ENCODE measurements at regions not wholly inside any gene's neighbourhood (a gene's known extent, or its start where the extent isn't known, plus 50 kb on each side); places are given as distances from the start of the nearest gene placed in this dataset.

DNA sequence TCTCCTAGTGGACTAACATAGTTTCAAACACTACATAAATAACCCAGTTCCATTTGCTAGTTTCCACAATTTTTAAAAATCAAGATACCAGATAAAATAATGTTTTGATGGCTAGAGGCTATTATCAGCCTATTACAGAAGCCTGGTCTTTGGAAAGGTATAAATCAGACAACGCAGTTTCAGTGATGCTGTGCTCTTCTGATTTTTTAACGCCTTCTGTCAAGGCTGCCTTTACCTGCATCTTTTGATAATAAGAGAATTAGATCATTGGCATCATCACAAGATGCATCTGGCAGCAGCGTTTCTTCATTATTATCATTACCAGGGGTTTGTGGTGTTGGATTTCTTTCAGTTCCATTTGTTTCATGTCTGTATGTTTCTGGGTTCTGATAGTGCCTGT is 268.7 kb downstream of the MTX2 start:
- TF ChIP-seq TCF4 (CRISPR knock-in tag; IDR thresholded peaks at IDR 0.05; ENCODE audit: borderline replicate concordance) (peak; percentile 42; the same call in 1 of the 2 replicates), ISL1 (CRISPR knock-in tag; IDR thresholded peaks at IDR 0.05) (no peak)
- no peak for ATAC-seq

- TF ChIP-seq TOX (CRISPR knock-in tag; IDR thresholded peaks at IDR 0.05; ENCODE audit: borderline replicate concordance) (no peak), ARNTL (CRISPR knock-in tag; IDR thresholded peaks at IDR 0.05; ENCODE audit: borderline replicate concordance, low read depth) (no peak), CREB5 (CRISPR knock-in tag; IDR thresholded peaks at IDR 0.05; ENCODE audit: low read depth) (no peak), BACH2 (CRISPR knock-in tag; IDR thresholded peaks at IDR 0.05; ENCODE audit: borderline replicate concordance) (no peak), ZFP30 (CRISPR knock-in tag; IDR thresholded peaks at IDR 0.05) (no peak), ZC3H10 (CRISPR knock-in tag; IDR thresholded peaks at IDR 0.05) (no peak), ZNF70 (CRISPR knock-in tag; IDR thresholded peaks at IDR 0.05) (no peak), CSDC2 (CRISPR knock-in tag; IDR thresholded peaks at IDR 0.05) (no peak), ISL1 (CRISPR knock-in tag; IDR thresholded peaks at IDR 0.05) (no peak), GLIS3 (CRISPR knock-in tag; IDR thresholded peaks at IDR 0.05) (no peak), CSRNP3 (CRISPR knock-in tag; IDR thresholded peaks at IDR 0.05) (no peak), TCF4 (CRISPR knock-in tag; IDR thresholded peaks at IDR 0.05; ENCODE audit: borderline replicate concordance) (no peak), ZNF565 (CRISPR knock-in tag; conservative IDR thresholded peaks at IDR 0.05; ENCODE audit: low read depth) (no peak), ESRRG (CRISPR knock-in tag; IDR thresholded peaks at IDR 0.05) (no peak), RARB (CRISPR knock-in tag; IDR thresholded peaks at IDR 0.05) (no peak), ZFP3 (CRISPR knock-in tag; IDR thresholded peaks at IDR 0.05) (no peak), OSR1 (CRISPR knock-in tag; IDR thresholded peaks at IDR 0.05) (no peak)
- TF ChIP-seq, protein P1, sequence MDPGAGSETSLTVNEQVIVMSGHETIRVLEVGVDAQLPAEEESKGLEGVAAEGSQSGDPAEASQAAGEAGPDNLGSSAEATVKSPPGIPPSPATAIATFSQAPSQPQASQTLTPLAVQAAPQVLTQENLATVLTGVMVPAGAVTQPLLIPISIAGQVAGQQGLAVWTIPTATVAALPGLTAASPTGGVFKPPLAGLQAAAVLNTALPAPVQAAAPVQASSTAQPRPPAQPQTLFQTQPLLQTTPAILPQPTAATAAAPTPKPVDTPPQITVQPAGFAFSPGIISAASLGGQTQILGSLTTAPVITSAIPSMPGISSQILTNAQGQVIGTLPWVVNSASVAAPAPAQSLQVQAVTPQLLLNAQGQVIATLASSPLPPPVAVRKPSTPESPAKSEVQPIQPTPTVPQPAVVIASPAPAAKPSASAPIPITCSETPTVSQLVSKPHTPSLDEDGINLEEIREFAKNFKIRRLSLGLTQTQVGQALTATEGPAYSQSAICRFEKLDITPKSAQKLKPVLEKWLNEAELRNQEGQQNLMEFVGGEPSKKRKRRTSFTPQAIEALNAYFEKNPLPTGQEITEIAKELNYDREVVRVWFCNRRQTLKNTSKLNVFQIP (CRISPR knock-in tag; IDR thresholded peaks at IDR 0.05; ENCODE audit: borderline replicate concordance, low read depth): no peak
- TF ChIP-seq, protein P2, sequence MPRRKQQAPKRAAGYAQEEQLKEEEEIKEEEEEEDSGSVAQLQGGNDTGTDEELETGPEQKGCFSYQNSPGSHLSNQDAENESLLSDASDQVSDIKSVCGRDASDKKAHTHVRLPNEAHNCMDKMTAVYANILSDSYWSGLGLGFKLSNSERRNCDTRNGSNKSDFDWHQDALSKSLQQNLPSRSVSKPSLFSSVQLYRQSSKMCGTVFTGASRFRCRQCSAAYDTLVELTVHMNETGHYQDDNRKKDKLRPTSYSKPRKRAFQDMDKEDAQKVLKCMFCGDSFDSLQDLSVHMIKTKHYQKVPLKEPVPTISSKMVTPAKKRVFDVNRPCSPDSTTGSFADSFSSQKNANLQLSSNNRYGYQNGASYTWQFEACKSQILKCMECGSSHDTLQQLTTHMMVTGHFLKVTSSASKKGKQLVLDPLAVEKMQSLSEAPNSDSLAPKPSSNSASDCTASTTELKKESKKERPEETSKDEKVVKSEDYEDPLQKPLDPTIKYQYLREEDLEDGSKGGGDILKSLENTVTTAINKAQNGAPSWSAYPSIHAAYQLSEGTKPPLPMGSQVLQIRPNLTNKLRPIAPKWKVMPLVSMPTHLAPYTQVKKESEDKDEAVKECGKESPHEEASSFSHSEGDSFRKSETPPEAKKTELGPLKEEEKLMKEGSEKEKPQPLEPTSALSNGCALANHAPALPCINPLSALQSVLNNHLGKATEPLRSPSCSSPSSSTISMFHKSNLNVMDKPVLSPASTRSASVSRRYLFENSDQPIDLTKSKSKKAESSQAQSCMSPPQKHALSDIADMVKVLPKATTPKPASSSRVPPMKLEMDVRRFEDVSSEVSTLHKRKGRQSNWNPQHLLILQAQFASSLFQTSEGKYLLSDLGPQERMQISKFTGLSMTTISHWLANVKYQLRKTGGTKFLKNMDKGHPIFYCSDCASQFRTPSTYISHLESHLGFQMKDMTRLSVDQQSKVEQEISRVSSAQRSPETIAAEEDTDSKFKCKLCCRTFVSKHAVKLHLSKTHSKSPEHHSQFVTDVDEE (CRISPR knock-in tag; IDR thresholded peaks at IDR 0.05): no peak
- TF ChIP-seq, protein P3, sequence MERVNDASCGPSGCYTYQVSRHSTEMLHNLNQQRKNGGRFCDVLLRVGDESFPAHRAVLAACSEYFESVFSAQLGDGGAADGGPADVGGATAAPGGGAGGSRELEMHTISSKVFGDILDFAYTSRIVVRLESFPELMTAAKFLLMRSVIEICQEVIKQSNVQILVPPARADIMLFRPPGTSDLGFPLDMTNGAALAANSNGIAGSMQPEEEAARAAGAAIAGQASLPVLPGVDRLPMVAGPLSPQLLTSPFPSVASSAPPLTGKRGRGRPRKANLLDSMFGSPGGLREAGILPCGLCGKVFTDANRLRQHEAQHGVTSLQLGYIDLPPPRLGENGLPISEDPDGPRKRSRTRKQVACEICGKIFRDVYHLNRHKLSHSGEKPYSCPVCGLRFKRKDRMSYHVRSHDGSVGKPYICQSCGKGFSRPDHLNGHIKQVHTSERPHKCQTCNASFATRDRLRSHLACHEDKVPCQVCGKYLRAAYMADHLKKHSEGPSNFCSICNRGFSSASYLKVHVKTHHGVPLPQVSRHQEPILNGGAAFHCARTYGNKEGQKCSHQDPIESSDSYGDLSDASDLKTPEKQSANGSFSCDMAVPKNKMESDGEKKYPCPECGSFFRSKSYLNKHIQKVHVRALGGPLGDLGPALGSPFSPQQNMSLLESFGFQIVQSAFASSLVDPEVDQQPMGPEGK (CRISPR knock-in tag; IDR thresholded peaks at IDR 0.05; ENCODE audit: borderline replicate concordance): no peak
- ATAC-seq: no peak
These were observed 271.8 kb downstream of the MTX2 start for GRCh38 chr2:176540995-176541394.

DNA sequence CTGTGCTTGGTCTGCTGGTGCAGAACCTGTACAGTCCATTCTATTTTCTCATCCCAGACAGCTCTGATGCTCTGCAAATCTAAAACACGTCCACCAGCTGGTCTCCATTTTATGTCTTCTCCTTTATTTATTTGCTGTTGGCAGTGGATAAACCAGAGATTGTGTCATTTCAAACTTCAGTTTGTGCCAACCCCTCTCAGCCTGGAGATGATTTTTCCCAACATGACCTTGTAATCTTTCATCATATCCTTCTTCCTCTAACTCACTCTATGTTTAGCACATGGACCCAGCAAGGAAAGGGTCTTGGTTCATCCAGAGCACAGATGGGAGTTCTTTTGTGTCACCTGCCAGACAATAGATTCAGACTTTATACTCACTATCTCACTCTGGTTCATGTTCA is 273.2 kb downstream of the MTX2 start:
- ATAC-seq: no peak
- TF ChIP-seq ZNF565 (CRISPR knock-in tag; conservative IDR thresholded peaks at IDR 0.05; ENCODE audit: low read depth) (no peak), TOX (CRISPR knock-in tag; IDR thresholded peaks at IDR 0.05; ENCODE audit: borderline replicate concordance) (no peak), RARB (CRISPR knock-in tag; IDR thresholded peaks at IDR 0.05) (no peak), CSRNP3 (CRISPR knock-in tag; IDR thresholded peaks at IDR 0.05) (no peak), OSR1 (CRISPR knock-in tag; IDR thresholded peaks at IDR 0.05) (no peak), CSDC2 (CRISPR knock-in tag; IDR thresholded peaks at IDR 0.05) (no peak), CREB5 (CRISPR knock-in tag; IDR thresholded peaks at IDR 0.05; ENCODE audit: low read depth) (no peak), GLIS3 (CRISPR knock-in tag; IDR thresholded peaks at IDR 0.05) (no peak), SNAI2 (CRISPR knock-in tag; IDR thresholded peaks at IDR 0.05) (no peak), ARNTL (CRISPR knock-in tag; IDR thresholded peaks at IDR 0.05; ENCODE audit: borderline replicate concordance, low read depth) (no peak), BACH2 (CRISPR knock-in tag; IDR thresholded peaks at IDR 0.05; ENCODE audit: borderline replicate concordance) (no peak), ISL1 (CRISPR knock-in tag; IDR thresholded peaks at IDR 0.05) (no peak), ZFP30 (CRISPR knock-in tag; IDR thresholded peaks at IDR 0.05) (no peak), ESRRG (CRISPR knock-in tag; IDR thresholded peaks at IDR 0.05) (no peak)
